Progenitor cell of endocrine pancreas (in vitro differentiated cells): ENCODE measurements at regions not wholly inside any gene's neighbourhood (a gene's known extent, or its start where the extent isn't known, plus 50 kb on each side); places are given as distances from the start of the nearest gene placed in this dataset.

Experiments used
- DNase-seq: peaks from one replicate; pipeline ENCODE4 v3.0.0; 2021; ENCODE audit warnings: low spot score; ENCODE audit not compliant: unreplicated experiment
- H3K27ac Mint-ChIP-seq: 2 replicates; pipeline ENCODE4 v1.8.0; 2021; ENCODE audit warnings: mild to moderate bottlenecking, moderate library complexity, mixed read lengths
- H3K27me3 Mint-ChIP-seq: 2 replicates; pipeline ENCODE4 v1.8.0; 2021; ENCODE audit warnings: mixed read lengths
- H3K36me3 Mint-ChIP-seq: 2 replicates; pipeline ENCODE4 v1.8.0; 2022; ENCODE audit warnings: mixed read lengths; ENCODE audit not compliant: insufficient read depth
- H3K4me1 Mint-ChIP-seq: 2 replicates; pipeline ENCODE4 v1.8.0; 2021; ENCODE audit warnings: low read depth, mixed read lengths
- H3K4me3 Mint-ChIP-seq: 2 replicates; pipeline ENCODE4 v1.8.0; 2021; ENCODE audit warnings: low read depth, mild to moderate bottlenecking, moderate library complexity, mixed read lengths
- H3K9me3 Mint-ChIP-seq: 2 replicates; pipeline ENCODE4 v1.8.0; 2021; ENCODE audit warnings: low read depth, mixed read lengths
- CTCF ChIP-seq: fragments of 200-600 bp; sonication (generic); IDR thresholded peaks from one replicate; pipeline ENCODE4 v1.5.0; 2021; ENCODE audit warnings: antibody characterized with exemption, mild to moderate bottlenecking; ENCODE audit not compliant: unreplicated experiment

GRCh38 chr3:103909395-103909794 is 1457.3 kb upstream of the ALCAM start:
- Mint-ChIP-seq H3K4me3 (no peak overlapping the region), H3K27me3 (peaks cover 45% of the 10 kb centered on the region), H3K4me1 (peaks cover 7% of the 10 kb centered on the region), H3K27ac (no peak overlapping the region), H3K9me3 (no peaks in the 10 kb centered on the region), H3K36me3 (no peaks in the 10 kb centered on the region)
- no peak for DNase-seq
- TF ChIP-seq CTCF: no peak

- no peak overlapping the region for H3K4me3 Mint-ChIP-seq
- TF ChIP-seq CTCF: no peak
- H3K36me3 Mint-ChIP-seq: no peaks in the 10 kb centered on the region
- H3K27ac Mint-ChIP-seq: no peak overlapping the region
- no peaks in the 10 kb centered on the region for H3K9me3 Mint-ChIP-seq
- no peak for DNase-seq
- peaks cover 7% of the 10 kb centered on the region for H3K27me3 Mint-ChIP-seq
- no peaks in the 10 kb centered on the region for H3K4me1 Mint-ChIP-seq
These were observed 1448.4 kb upstream of the ALCAM start for GRCh38 chr3:103918336-103918735.

- peaks cover 7% of the 10 kb centered on the region for H3K27me3 Mint-ChIP-seq
- H3K4me3 Mint-ChIP-seq: no peak overlapping the region
- no peak for DNase-seq
- H3K9me3 Mint-ChIP-seq: no peaks in the 10 kb centered on the region
- no peak overlapping the region for H3K27ac Mint-ChIP-seq
- no peaks in the 10 kb centered on the region for H3K4me1 Mint-ChIP-seq
- TF ChIP-seq CTCF: no peak
- H3K36me3 Mint-ChIP-seq: no peaks in the 10 kb centered on the region
These were observed 1447.4 kb upstream of the ALCAM start for GRCh38 chr3:103919327-103919726.

GRCh38 chr3:103923907-103924306 is 1442.8 kb upstream of the ALCAM start:
- no peak for DNase-seq
- Mint-ChIP-seq H3K27me3 (no peaks in the 10 kb centered on the region), H3K9me3 (no peaks in the 10 kb centered on the region), H3K4me1 (no peaks in the 10 kb centered on the region), H3K4me3 (no peak overlapping the region), H3K36me3 (no peaks in the 10 kb centered on the region), H3K27ac (no peak overlapping the region)
- no peak for TF ChIP-seq CTCF

GRCh38 chr3:103924544-103924943 is 1442.2 kb upstream of the ALCAM start:
- H3K9me3 Mint-ChIP-seq: no peaks in the 10 kb centered on the region
- no peaks in the 10 kb centered on the region for H3K27me3 Mint-ChIP-seq
- H3K27ac Mint-ChIP-seq: no peak overlapping the region
- no peaks in the 10 kb centered on the region for H3K36me3 Mint-ChIP-seq
- DNase-seq: no peak
- TF ChIP-seq CTCF: no peak
- no peaks in the 10 kb centered on the region for H3K4me1 Mint-ChIP-seq
- H3K4me3 Mint-ChIP-seq: no peak overlapping the region
